H1 (cell line): ENCODE measurements at regions not wholly inside any gene's neighbourhood (a gene's known extent, or its start where the extent isn't known, plus 50 kb on each side); places are given as distances from the start of the nearest gene placed in this dataset.

Source experiments
- BCL11A ChIP-seq, 2 experiments: IDR thresholded peaks; one replicate each; pipeline ENCODE4 v1.6.1; 2011; ENCODE audit warnings: low read depth in 2 of 2, low read length in 2 of 2, mild to moderate bottlenecking in 2 of 2
- CBX8 ChIP-seq: fragments of 300-800, 300-1000 bp; sonication (generic); IDR thresholded peaks from 2 replicates; pipeline ENCODE4 v1.7.1; 2016; ENCODE audit warnings: low read depth, low read length, borderline replicate concordance
- JUN ChIP-seq: IDR thresholded peaks from 2 replicates; pipeline ENCODE4 v1.6.1; 2011; ENCODE audit warnings: low read depth, mild to moderate bottlenecking, improper control_type of control experiment, low read length
- RAD21 ChIP-seq, 2 experiments: IDR thresholded peaks in 1 of 2; conservative IDR thresholded peaks in 1 of 2; 2 replicates each; pipeline ENCODE4 v1.6.1; 2011; ENCODE audit warnings: low read depth in 2 of 2, low read length in 2 of 2, improper control_type of control experiment in 1 of 2, inconsistent platforms in 1 of 2, mild to moderate bottlenecking in 1 of 2, moderate library complexity in 1 of 2
- SIN3A ChIP-seq, 2 experiments: IDR thresholded peaks in 1 of 2; conservative IDR thresholded peaks in 1 of 2; 2 replicates each; pipeline ENCODE4 v1.6.1; 2011 to 2012; ENCODE audit warnings: low read length in 2 of 2, improper control_type of control experiment in 1 of 2, low read depth in 1 of 2, mild to moderate bottlenecking in 1 of 2
- SIX5 ChIP-seq: IDR thresholded peaks from 2 replicates; pipeline ENCODE4 v1.6.1; 2011; ENCODE audit warnings: mild to moderate bottlenecking, low read depth, low read length
- SP2 ChIP-seq: IDR thresholded peaks from 2 replicates; pipeline ENCODE4 v1.6.1; 2012; ENCODE audit warnings: mild to moderate bottlenecking, low read length, inconsistent platforms
- SUZ12 ChIP-seq: fragments of 200-600 bp; sonication (generic); IDR thresholded peaks from 2 replicates; pipeline ENCODE4 v1.6.1; 2012; ENCODE audit warnings: mild to moderate bottlenecking, inconsistent platforms, low read length, moderate library complexity, mixed read lengths
- TEAD4 ChIP-seq: IDR thresholded peaks from 2 replicates; pipeline ENCODE4 v1.6.1; 2012; ENCODE audit warnings: low read depth, low read length, inconsistent platforms, mixed read lengths
- TF ChIP-seq, protein P1 (sequence below): fragments of 300-600 bp; sonication (generic); IDR thresholded peaks from 2 replicates; pipeline ENCODE4 v1.7.1; 2012; ENCODE audit warnings: low read length, moderate library complexity, mild to moderate bottlenecking, inconsistent platforms; ENCODE audit not compliant: insufficient replicate concordance
- TF ChIP-seq, protein P2 (sequence below): IDR thresholded peaks from 2 replicates; pipeline ENCODE4 v1.6.1; 2011; ENCODE audit warnings: low read depth, mild to moderate bottlenecking, low read length; ENCODE audit not compliant: insufficient read depth

DNA sequence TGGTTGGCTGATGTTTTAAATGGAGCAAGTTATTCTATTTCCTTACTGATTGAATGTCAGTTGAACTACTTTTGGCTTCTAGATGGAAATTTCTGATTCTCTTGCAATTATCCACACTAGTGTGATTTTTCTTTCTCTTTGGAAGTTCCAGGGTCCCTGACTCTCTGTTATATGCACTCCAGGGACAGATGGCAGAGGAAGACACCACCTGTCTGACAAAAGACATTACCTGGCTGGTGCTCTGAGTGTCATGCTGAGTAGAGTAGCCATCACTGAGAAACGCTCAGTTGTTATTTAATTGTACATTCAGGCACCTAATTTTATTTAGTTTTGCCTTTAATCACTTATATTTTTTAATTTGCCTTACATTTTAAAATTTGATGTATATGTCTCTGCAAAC, 105.4 kb upstream of the TLL1 start (continued):
- TF ChIP-seq, protein P1, sequence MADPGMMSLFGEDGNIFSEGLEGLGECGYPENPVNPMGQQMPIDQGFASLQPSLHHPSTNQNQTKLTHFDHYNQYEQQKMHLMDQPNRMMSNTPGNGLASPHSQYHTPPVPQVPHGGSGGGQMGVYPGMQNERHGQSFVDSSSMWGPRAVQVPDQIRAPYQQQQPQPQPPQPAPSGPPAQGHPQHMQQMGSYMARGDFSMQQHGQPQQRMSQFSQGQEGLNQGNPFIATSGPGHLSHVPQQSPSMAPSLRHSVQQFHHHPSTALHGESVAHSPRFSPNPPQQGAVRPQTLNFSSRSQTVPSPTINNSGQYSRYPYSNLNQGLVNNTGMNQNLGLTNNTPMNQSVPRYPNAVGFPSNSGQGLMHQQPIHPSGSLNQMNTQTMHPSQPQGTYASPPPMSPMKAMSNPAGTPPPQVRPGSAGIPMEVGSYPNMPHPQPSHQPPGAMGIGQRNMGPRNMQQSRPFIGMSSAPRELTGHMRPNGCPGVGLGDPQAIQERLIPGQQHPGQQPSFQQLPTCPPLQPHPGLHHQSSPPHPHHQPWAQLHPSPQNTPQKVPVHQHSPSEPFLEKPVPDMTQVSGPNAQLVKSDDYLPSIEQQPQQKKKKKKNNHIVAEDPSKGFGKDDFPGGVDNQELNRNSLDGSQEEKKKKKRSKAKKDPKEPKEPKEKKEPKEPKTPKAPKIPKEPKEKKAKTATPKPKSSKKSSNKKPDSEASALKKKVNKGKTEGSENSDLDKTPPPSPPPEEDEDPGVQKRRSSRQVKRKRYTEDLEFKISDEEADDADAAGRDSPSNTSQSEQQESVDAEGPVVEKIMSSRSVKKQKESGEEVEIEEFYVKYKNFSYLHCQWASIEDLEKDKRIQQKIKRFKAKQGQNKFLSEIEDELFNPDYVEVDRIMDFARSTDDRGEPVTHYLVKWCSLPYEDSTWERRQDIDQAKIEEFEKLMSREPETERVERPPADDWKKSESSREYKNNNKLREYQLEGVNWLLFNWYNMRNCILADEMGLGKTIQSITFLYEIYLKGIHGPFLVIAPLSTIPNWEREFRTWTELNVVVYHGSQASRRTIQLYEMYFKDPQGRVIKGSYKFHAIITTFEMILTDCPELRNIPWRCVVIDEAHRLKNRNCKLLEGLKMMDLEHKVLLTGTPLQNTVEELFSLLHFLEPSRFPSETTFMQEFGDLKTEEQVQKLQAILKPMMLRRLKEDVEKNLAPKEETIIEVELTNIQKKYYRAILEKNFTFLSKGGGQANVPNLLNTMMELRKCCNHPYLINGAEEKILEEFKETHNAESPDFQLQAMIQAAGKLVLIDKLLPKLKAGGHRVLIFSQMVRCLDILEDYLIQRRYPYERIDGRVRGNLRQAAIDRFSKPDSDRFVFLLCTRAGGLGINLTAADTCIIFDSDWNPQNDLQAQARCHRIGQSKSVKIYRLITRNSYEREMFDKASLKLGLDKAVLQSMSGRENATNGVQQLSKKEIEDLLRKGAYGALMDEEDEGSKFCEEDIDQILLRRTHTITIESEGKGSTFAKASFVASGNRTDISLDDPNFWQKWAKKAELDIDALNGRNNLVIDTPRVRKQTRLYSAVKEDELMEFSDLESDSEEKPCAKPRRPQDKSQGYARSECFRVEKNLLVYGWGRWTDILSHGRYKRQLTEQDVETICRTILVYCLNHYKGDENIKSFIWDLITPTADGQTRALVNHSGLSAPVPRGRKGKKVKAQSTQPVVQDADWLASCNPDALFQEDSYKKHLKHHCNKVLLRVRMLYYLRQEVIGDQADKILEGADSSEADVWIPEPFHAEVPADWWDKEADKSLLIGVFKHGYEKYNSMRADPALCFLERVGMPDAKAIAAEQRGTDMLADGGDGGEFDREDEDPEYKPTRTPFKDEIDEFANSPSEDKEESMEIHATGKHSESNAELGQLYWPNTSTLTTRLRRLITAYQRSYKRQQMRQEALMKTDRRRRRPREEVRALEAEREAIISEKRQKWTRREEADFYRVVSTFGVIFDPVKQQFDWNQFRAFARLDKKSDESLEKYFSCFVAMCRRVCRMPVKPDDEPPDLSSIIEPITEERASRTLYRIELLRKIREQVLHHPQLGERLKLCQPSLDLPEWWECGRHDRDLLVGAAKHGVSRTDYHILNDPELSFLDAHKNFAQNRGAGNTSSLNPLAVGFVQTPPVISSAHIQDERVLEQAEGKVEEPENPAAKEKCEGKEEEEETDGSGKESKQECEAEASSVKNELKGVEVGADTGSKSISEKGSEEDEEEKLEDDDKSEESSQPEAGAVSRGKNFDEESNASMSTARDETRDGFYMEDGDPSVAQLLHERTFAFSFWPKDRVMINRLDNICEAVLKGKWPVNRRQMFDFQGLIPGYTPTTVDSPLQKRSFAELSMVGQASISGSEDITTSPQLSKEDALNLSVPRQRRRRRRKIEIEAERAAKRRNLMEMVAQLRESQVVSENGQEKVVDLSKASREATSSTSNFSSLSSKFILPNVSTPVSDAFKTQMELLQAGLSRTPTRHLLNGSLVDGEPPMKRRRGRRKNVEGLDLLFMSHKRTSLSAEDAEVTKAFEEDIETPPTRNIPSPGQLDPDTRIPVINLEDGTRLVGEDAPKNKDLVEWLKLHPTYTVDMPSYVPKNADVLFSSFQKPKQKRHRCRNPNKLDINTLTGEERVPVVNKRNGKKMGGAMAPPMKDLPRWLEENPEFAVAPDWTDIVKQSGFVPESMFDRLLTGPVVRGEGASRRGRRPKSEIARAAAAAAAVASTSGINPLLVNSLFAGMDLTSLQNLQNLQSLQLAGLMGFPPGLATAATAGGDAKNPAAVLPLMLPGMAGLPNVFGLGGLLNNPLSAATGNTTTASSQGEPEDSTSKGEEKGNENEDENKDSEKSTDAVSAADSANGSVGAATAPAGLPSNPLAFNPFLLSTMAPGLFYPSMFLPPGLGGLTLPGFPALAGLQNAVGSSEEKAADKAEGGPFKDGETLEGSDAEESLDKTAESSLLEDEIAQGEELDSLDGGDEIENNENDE, result no peak
- no peak for TF ChIP-seq BCL11A (IDR thresholded peaks at IDR 0.05; ENCODE audit: low read depth in 2 of 2, low read length in 2 of 2)
- TF ChIP-seq, protein P2, sequence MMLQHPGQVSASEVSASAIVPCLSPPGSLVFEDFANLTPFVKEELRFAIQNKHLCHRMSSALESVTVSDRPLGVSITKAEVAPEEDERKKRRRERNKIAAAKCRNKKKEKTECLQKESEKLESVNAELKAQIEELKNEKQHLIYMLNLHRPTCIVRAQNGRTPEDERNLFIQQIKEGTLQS, result no peak
- no peak for TF ChIP-seq CBX8
- no peak for TF ChIP-seq RAD21 (IDR thresholded peaks at IDR 0.05 in 1 of 2, conservative IDR thresholded peaks at IDR 0.05 in 1 of 2; ENCODE audit: low read depth in 2 of 2, low read length in 2 of 2)
- no peak for TF ChIP-seq SUZ12
- TF ChIP-seq TEAD4, result no peak
- no peak for TF ChIP-seq JUN
- no peak for TF ChIP-seq SIN3A (conservative IDR thresholded peaks at IDR 0.05 in 1 of 2, IDR thresholded peaks at IDR 0.05 in 1 of 2; ENCODE audit: low read depth in 1 of 2, low read length in 2 of 2)
- no peak for TF ChIP-seq SIX5
- no peak for TF ChIP-seq SP2
